GM18517 (cell line): ENCODE measurements at regions not wholly inside any gene's neighbourhood (a gene's known extent, or its start where the extent isn't known, plus 50 kb on each side); places are given as distances from the start of the nearest gene placed in this dataset.

Experiments used
- ATAC-seq: cut with Tn5 transposase; IDR thresholded peaks from one replicate; pipeline ENCODE4 v1.9.1; 2021; ENCODE audit warnings: mild to moderate bottlenecking, moderate library complexity; ENCODE audit not compliant: unreplicated experiment

- ATAC-seq, result no peak
Measured at GRCh38 chr5:161134956-161135355, 282.9 kb upstream of the ATP10B start.

GRCh38 chr5:161134083-161134482 is 282.1 kb upstream of the ATP10B start:
- ATAC-seq, result no peak

- ATAC-seq, result no peak
Measured at GRCh38 chr5:161115941-161116340, 263.9 kb upstream of the ATP10B start.

- no peak for ATAC-seq
Measured at GRCh38 chr5:161112371-161112770, 260.4 kb upstream of the ATP10B start.

- ATAC-seq, result no peak
Measured at GRCh38 chr5:161105525-161105924, 253.5 kb upstream of the ATP10B start.

GRCh38 chr5:161098516-161098915 is 246.5 kb upstream of the ATP10B start:
- ATAC-seq, result no peak

GRCh38 chr5:161096581-161096980 is 244.6 kb upstream of the ATP10B start:
- ATAC-seq, result no peak

- ATAC-seq, result no peak
Measured at GRCh38 chr5:161095953-161096352, 243.9 kb upstream of the ATP10B start.

GRCh38 chr5:161094411-161094810 is 242.4 kb upstream of the ATP10B start:
- no peak for ATAC-seq

GRCh38 chr5:161093100-161093499 is 241.1 kb upstream of the ATP10B start:
- no peak for ATAC-seq

GRCh38 chr5:161089569-161089968 is 237.6 kb upstream of the ATP10B start:
- ATAC-seq, result no peak

GRCh38 chr5:161086461-161086860 is 234.4 kb upstream of the ATP10B start:
- no peak for ATAC-seq

GRCh38 chr5:161085056-161085455 is 233.0 kb upstream of the ATP10B start:
- ATAC-seq, result no peak

GRCh38 chr5:161084115-161084514 is 232.1 kb upstream of the ATP10B start:
- ATAC-seq, result no peak

GRCh38 chr5:161078793-161079192 is 226.8 kb upstream of the ATP10B start:
- ATAC-seq, result no peak

- no peak for ATAC-seq
Measured at GRCh38 chr5:161077936-161078545, 226.0 kb upstream of the ATP10B start.

GRCh38 chr5:161077496-161077895 is 225.5 kb upstream of the ATP10B start:
- no peak for ATAC-seq

- no peak for ATAC-seq
Measured at GRCh38 chr5:161064781-161065180, 212.8 kb upstream of the ATP10B start.

GRCh38 chr5:161064297-161064696 is 212.3 kb upstream of the ATP10B start:
- ATAC-seq, result no peak

GRCh38 chr5:161058781-161059180 is 206.8 kb upstream of the ATP10B start:
- ATAC-seq, result no peak

- no peak for ATAC-seq
Measured at GRCh38 chr5:161051920-161052500, 200.0 kb upstream of the ATP10B start.

- ATAC-seq, result no peak
Measured at GRCh38 chr5:161047024-161047423, 195.0 kb upstream of the ATP10B start.

- ATAC-seq, result no peak
Measured at GRCh38 chr5:161042862-161043261, 190.9 kb upstream of the ATP10B start.
